Central memory CD8-positive, alpha-beta T cell (primary cell): ENCODE measurements at regions not wholly inside any gene's neighbourhood (a gene's known extent, or its start where the extent isn't known, plus 50 kb on each side); places are given as distances from the start of the nearest gene placed in this dataset.

Source experiments
- ATAC-seq: fragments of 150-1000 bp; cut with Tn5 transposase; replicated peaks from 2 replicates; pipeline ENCODE4 v1.10.0; 2022; ENCODE audit warnings: mild to moderate bottlenecking, moderate FRiP score, moderate number of reproducible peaks; ENCODE audit not compliant: poor library complexity, severe bottlenecking; ENCODE audit errors: extremely low read depth
- DNase-seq, 2 donors: peaks; one replicate each; pipeline ENCODE4 v3.0.0; 2021; ENCODE audit warnings: low spot score in 2 of 2
- H3K27ac Mint-ChIP-seq: one replicate; pipeline ENCODE4 v1.8.0; 2022; ENCODE audit warnings: low read depth, mild to moderate bottlenecking, moderate library complexity, mixed read lengths
- H3K27me3 Mint-ChIP-seq: one replicate; pipeline ENCODE4 v1.8.0; 2022; ENCODE audit warnings: mixed read lengths
- H3K36me3 Mint-ChIP-seq: one replicate; pipeline ENCODE4 v1.8.0; 2022; ENCODE audit warnings: mild to moderate bottlenecking, moderate library complexity, mixed read lengths; ENCODE audit not compliant: insufficient read depth
- H3K4me1 Mint-ChIP-seq: one replicate; pipeline ENCODE4 v1.8.0; 2022; ENCODE audit warnings: mixed read lengths
- H3K4me3 Mint-ChIP-seq: one replicate; pipeline ENCODE4 v1.8.0; 2022; ENCODE audit warnings: mild to moderate bottlenecking, moderate library complexity, mixed read lengths
- H3K9me3 Mint-ChIP-seq: one replicate; pipeline ENCODE4 v1.8.0; 2022; ENCODE audit warnings: mixed read lengths

DNA sequence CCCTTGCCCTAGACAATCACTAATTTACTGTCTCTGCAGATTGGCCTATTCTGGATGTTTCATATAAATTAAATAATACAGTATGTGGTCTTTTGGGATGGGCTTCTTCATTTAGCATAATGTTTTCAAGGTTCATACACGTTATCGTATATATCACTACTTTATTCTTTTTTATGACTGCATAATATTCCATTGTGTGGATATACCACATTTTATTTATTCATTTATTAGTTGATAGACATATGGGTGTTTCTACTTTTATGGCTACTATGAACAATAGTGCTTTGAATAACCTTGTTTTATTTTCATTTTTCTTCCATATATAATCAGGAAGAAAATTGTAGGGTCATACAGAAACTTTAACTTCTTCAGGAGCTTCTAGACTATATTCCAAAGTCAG, 108.5 kb upstream of the PAPPA start:
- ATAC-seq: no peak
- H3K27me3 Mint-ChIP-seq: no peaks in the 10 kb centered on the region
- H3K9me3 Mint-ChIP-seq: no peaks in the 10 kb centered on the region
- DNase-seq: no peak
- no peak overlapping the region for H3K27ac Mint-ChIP-seq
- no peak overlapping the region for H3K4me3 Mint-ChIP-seq
- no peaks in the 10 kb centered on the region for H3K4me1 Mint-ChIP-seq
- peaks cover 2% of the 10 kb centered on the region for H3K36me3 Mint-ChIP-seq

DNA sequence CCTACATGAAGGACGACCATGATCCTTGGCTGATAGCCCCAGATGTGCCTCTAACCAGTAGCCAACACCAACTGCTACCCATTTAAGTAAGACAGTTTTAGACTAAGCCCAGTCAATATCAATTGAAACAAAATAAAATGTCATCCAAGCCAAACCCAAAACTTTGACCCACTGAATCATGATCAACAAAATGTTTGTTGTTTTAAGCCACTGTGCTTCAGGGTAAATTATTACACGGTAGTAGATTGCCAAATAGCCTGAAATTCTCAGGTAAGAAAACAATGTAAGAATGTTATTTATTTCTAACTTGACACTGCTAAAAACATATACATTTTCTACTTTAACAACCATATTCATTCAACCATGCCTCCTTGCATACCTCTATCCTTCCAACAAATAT, 105.5 kb upstream of the PAPPA start:
- ATAC-seq: no peak
- Mint-ChIP-seq H3K36me3 (peaks cover 2% of the 10 kb centered on the region), H3K4me1 (no peaks in the 10 kb centered on the region), H3K27ac (no peak overlapping the region), H3K4me3 (no peak overlapping the region), H3K9me3 (no peaks in the 10 kb centered on the region), H3K27me3 (no peaks in the 10 kb centered on the region)
- no peak for DNase-seq

DNA sequence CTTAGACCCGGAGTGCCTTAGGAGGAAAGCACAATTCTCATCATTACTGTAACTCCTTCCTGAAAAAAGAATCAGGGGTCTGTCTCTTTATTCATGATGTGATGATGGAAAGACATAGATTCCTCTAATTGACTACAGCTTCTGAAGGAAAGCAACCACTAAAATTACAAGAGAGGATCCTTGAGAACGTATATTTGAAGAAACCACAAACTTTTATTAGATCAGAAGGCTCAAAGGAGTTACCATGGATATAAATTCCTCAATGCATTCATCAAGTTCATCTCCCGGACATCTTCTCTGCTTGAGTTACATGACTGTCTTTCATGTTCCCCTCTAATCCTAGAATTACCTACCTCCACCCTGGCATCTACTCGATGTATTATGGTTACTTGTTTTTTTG, 104.1 kb upstream of the PAPPA start:
- Mint-ChIP-seq H3K9me3 (peaks cover 8% of the 10 kb centered on the region), H3K4me3 (no peak overlapping the region), H3K27me3 (no peaks in the 10 kb centered on the region), H3K4me1 (no peaks in the 10 kb centered on the region), H3K36me3 (peaks cover 2% of the 10 kb centered on the region), H3K27ac (no peak overlapping the region)
- DNase-seq (no peak), ATAC-seq (no peak)

DNA sequence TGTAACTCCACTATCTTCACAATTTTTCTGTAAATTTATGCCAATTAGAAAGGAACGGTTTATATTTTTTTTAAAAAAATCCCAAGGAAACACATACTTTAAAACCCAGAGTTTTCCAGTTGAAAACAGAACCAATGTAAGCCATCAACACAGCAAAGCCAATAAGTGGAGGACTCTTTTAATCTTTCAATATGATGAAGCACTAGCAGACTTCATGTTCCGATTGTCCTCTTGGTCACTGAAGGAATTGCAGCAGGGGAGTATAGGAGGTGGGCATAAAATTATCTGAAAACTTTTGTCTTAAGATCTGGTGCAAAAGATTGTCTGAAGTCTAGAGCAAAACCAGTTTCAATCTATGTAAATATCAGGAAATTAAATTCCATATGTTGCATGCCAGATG, 102.1 kb upstream of the PAPPA start:
- H3K4me1 Mint-ChIP-seq: no peaks in the 10 kb centered on the region
- H3K9me3 Mint-ChIP-seq: peaks cover 8% of the 10 kb centered on the region
- H3K27ac Mint-ChIP-seq: no peak overlapping the region
- no peaks in the 10 kb centered on the region for H3K27me3 Mint-ChIP-seq
- H3K4me3 Mint-ChIP-seq: no peak overlapping the region
- no peak for ATAC-seq
- DNase-seq: no peak
- peaks cover 2% of the 10 kb centered on the region for H3K36me3 Mint-ChIP-seq

DNA sequence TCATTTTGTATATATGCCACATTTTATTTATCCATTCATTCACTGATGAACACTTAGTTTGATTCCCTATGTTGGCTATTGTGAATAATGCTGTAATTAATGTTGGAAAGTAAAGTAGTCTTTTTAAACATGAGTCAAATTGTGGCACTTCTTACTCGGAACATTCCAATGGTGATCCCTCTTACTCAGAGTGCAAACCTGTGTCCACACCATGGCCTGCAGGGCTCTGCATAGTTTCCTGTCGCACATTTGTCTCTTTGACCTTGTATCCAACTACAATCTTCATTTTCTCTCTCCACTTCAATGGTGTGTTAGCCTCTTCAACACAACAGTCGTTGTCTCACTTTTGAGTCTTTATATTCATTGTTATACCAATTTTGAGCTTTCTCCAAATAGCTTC, 98.1 kb upstream of the PAPPA start:
- H3K27me3 Mint-ChIP-seq: no peaks in the 10 kb centered on the region
- H3K9me3 Mint-ChIP-seq: peaks cover 19% of the 10 kb centered on the region
- ATAC-seq (no peak), DNase-seq (no peak)
- no peaks in the 10 kb centered on the region for H3K4me1 Mint-ChIP-seq
- H3K27ac Mint-ChIP-seq: no peak overlapping the region
- no peak overlapping the region for H3K4me3 Mint-ChIP-seq
- H3K36me3 Mint-ChIP-seq: no peaks in the 10 kb centered on the region

DNA sequence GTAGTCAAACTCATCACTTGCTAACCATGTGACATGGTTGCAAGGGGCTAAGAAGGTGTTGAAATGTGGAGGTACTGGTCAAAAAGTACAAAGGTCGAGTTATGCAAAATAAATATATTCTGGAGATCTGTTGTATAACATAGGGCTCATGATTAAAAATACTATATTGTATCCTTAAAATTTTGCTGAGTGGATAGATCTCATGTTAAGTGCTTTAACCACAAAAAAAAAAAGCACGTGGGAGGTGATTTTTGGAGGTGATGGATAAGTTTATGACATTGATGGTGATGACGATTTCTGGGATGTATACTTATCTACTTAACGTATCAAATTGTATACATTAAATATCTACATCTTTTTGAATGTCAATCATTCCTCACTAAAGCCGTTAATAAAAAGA, 96.2 kb upstream of the PAPPA start:
- Mint-ChIP-seq H3K9me3 (peaks cover 24% of the 10 kb centered on the region), H3K27me3 (no peaks in the 10 kb centered on the region), H3K36me3 (no peaks in the 10 kb centered on the region), H3K4me1 (no peaks in the 10 kb centered on the region), H3K4me3 (no peak overlapping the region), H3K27ac (no peak overlapping the region)
- DNase-seq: no peak
- no peak for ATAC-seq

DNA sequence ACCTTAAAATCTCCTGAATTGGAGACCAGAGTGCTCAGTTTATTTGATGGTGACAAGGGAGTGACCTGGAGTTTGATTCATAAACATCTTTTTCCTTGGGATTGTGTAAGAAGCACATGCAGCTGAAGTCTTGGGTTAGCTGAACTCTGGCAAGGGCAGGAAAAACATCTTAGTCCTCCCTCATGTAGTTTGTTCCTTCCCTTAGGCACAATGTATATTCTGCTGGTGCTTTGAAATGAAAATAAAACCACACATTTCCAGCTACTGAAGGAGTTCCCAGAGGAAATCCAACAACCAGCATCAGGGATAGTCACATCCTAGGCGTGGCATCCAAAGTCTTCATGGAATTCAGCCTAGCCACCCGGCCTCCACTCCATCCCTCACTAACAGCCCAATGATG, 95.2 kb upstream of the PAPPA start:
- no peak for DNase-seq
- ATAC-seq: no peak
- H3K4me3 Mint-ChIP-seq: no peak overlapping the region
- H3K9me3 Mint-ChIP-seq: peaks cover 23% of the 10 kb centered on the region
- no peaks in the 10 kb centered on the region for H3K4me1 Mint-ChIP-seq
- no peak overlapping the region for H3K27ac Mint-ChIP-seq
- no peaks in the 10 kb centered on the region for H3K36me3 Mint-ChIP-seq
- H3K27me3 Mint-ChIP-seq: no peaks in the 10 kb centered on the region

DNA sequence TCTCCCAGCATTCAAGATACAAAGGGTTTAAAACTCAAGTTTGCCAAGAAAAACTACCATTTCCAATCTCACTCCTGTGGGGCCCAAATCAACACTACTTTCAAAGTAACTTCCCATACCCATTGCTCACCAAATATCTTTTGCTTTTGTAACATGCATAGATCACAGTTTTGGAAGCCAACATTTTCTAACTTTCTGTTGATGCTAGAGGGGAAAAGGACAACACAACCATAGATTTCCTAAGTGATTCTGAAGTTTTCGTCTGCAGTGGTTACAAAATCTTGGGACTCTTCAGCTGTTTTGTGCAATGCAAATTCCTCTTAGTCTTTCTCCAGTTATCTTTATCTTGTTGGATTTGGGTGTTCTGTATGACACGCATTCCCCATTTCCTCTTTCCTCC, 94.1 kb upstream of the PAPPA start:
- no peaks in the 10 kb centered on the region for H3K36me3 Mint-ChIP-seq
- DNase-seq (no peak), ATAC-seq (no peak)
- H3K4me1 Mint-ChIP-seq: no peaks in the 10 kb centered on the region
- no peak overlapping the region for H3K4me3 Mint-ChIP-seq
- no peak overlapping the region for H3K27ac Mint-ChIP-seq
- no peaks in the 10 kb centered on the region for H3K27me3 Mint-ChIP-seq
- peaks cover 16% of the 10 kb centered on the region for H3K9me3 Mint-ChIP-seq

DNA sequence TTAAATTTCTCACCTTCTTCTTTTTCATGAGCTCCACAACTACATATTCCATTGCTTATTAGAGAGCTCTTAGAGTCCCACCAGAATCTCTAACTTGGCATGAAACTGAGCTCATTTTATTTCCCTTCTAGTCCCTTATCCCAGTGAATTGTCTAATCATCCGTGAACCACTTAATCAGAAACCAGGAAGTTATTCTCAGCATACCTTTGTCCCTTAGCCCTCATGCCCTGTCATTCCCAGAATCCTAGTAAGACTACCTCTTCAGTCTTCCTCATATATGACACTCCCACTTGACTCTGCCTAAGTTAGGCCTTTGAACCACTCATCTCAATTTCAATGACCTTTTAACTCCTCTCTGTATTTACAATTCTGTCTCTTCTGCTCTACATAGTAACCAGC, 93.0 kb upstream of the PAPPA start:
- peaks cover 16% of the 10 kb centered on the region for H3K9me3 Mint-ChIP-seq
- H3K4me3 Mint-ChIP-seq: no peak overlapping the region
- H3K27me3 Mint-ChIP-seq: no peaks in the 10 kb centered on the region
- H3K27ac Mint-ChIP-seq: no peak overlapping the region
- DNase-seq: no peak
- no peaks in the 10 kb centered on the region for H3K36me3 Mint-ChIP-seq
- H3K4me1 Mint-ChIP-seq: no peaks in the 10 kb centered on the region
- no peak for ATAC-seq

DNA sequence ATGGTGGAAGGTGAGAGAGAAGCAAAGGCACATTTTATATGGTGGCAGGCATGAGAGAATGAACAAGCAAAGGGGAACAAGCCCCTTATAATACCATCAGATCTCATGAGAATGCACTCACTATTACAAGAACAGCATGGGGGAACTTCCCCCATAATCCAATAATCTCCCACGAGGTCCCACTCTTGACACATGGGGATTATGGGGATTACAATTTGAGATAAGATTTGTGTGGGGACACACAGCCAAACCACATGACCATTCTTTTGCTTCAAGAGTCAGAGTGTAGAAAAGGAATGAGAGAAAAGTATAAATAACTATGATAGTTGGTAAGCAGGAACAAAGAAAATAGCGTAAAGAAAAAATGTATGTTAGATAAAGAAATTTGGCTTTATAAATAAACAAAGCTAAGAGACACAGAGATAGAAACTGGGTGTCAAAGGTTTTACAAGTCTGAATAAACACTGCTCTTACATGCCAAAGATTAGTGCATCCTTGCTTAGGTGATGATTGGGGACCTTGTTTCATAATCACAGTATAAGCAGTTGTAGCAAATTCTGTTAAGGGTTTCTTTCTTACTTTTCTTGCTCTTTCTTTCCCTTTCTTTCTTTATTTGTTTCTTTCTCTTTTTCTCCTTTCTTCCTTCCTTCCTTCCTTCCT, 91.9 kb upstream of the PAPPA start:
- Mint-ChIP-seq H3K27ac (no peak overlapping the region), H3K4me3 (no peak overlapping the region), H3K4me1 (no peaks in the 10 kb centered on the region), H3K36me3 (no peaks in the 10 kb centered on the region), H3K27me3 (no peaks in the 10 kb centered on the region), H3K9me3 (peaks cover 16% of the 10 kb centered on the region)
- DNase-seq (no peak), ATAC-seq (no peak)

DNA sequence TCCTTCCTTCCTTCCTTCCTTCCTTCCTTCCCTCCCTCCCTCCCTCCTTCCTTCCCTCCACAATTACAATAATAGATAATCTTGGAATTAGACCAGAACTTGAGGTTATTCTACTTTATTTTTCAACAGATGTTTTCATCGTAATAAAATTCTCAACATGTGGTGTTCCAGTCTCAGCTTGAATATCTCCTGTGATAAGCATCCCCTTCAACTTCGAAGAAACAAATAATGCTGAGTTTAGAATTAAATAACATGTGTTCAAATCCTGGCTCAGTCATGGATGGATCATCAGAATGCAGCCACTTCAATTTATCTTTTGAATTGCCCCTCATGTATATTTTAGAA, 91.4 kb upstream of the PAPPA start:
- ATAC-seq (no peak), DNase-seq (no peak)
- Mint-ChIP-seq H3K36me3 (no peaks in the 10 kb centered on the region), H3K4me1 (no peaks in the 10 kb centered on the region), H3K9me3 (peaks cover 16% of the 10 kb centered on the region), H3K27ac (no peak overlapping the region), H3K27me3 (no peaks in the 10 kb centered on the region), H3K4me3 (no peak overlapping the region)

DNA sequence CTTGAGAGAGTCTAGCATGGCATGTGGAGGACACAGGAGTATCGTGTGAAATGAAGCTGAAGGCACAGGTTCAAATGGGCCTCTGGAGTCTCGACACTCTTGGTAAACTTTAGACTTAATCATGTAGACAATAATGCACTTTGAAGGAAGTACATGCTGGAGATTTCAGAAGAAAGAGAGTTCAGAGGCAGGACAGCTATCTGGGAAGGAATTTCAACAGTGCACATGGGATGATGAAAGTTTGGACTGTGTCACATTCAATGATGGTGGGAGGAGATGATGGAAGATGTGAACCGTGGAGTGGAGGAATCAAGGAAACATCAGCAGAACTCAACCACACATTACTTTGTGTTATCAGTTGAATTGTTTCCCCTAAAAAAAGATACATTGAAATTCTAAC, 88.6 kb upstream of the PAPPA start:
- DNase-seq: no peak
- no peaks in the 10 kb centered on the region for H3K36me3 Mint-ChIP-seq
- no peak for ATAC-seq
- H3K4me3 Mint-ChIP-seq: no peak overlapping the region
- no peaks in the 10 kb centered on the region for H3K4me1 Mint-ChIP-seq
- peaks cover 6% of the 10 kb centered on the region for H3K9me3 Mint-ChIP-seq
- H3K27ac Mint-ChIP-seq: no peak overlapping the region
- H3K27me3 Mint-ChIP-seq: no peaks in the 10 kb centered on the region

DNA sequence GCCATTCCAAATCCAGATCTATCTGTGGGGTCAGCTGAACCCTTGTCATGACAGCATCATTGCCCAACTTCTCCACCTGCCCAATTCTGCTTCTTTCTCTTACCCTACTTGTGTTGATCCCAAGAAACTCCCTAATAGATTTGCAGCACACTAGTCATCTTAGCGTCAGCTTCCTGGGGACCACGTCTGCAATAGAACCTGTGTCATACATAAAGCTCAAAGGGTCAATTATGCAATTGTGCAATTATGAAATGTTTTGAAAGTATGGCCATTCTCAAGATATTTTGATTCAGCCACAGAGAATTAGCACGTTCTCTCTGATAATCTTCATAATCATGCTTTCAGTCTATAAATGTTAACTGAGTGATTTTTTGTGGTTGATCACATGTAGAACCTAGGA, 87.4 kb upstream of the PAPPA start:
- Mint-ChIP-seq H3K9me3 (no peaks in the 10 kb centered on the region), H3K27ac (no peak overlapping the region), H3K27me3 (no peaks in the 10 kb centered on the region), H3K36me3 (no peaks in the 10 kb centered on the region), H3K4me1 (no peaks in the 10 kb centered on the region), H3K4me3 (no peak overlapping the region)
- DNase-seq: no peak
- ATAC-seq: no peak

DNA sequence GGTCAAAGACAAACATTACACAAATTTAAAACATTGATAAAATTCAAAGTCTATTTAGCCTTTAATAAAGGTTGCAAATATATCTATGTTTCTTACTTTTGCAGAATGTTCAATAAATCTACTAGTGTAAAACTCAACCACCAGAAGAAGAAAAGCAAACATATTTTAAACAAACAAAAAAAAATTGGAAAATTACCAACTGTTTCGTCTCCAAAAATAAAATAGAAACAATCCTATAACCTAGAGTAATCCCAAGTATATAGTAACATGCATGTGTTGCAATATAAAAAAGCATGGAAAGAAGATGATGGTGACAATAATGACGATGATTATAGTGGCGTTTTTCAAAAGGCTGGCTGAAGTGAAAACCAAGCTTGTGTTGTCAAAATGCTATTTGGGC, 86.0 kb upstream of the PAPPA start:
- Mint-ChIP-seq H3K4me3 (no peak overlapping the region), H3K27ac (no peak overlapping the region), H3K27me3 (no peaks in the 10 kb centered on the region), H3K9me3 (no peaks in the 10 kb centered on the region), H3K36me3 (no peaks in the 10 kb centered on the region), H3K4me1 (no peaks in the 10 kb centered on the region)
- DNase-seq: no peak
- ATAC-seq: no peak
